ENCODE measurements at regions not wholly inside any gene's neighbourhood (a gene's known extent, or its start where the extent isn't known, plus 50 kb on each side); places are given as distances from the start of the nearest gene placed in this dataset.

GRCh38 chr6:79410806-79411205 is 126.4 kb downstream of the LCA5 start:
- TF ChIP-seq POLR2A (IDR thresholded peaks at IDR 0.05) (no peak), CTCF (IDR thresholded peaks at IDR 0.05) (no peak), POLR2AphosphoS5 (IDR thresholded peaks at IDR 0.05) (no peak)

Data from breast epithelium (tissue), 3 donors.